ENCODE measurements at regions not wholly inside any gene's neighbourhood (a gene's known extent, or its start where the extent isn't known, plus 50 kb on each side); places are given as distances from the start of the nearest gene placed in this dataset.

- Mint-ChIP-seq H3K4me3 (no peak overlapping the region), H3K27me3 (no peaks in the 10 kb centered on the region), H3K36me3 (ENCODE audit: low read depth) (no peaks in the 10 kb centered on the region), H3K27ac (no peak overlapping the region), H3K9me3 (no peaks in the 10 kb centered on the region), H3K4me1 (peaks cover 2% of the 10 kb centered on the region)
- ATAC-seq (ENCODE audit: low read depth), result no peak
- intact Hi-C loops (cut with micrococcal nuclease), result loop anchor here (1.0 to 10.0 kb wide), 7 partner anchors 112 to 456 kb away; no protein-coding TSS in a partner anchor
- no peak for TF ChIP-seq CTCF (IDR thresholded peaks at IDR 0.05)
- DNase-seq, result no peak
- POLR2A ChIA-PET, result no interaction called here
- CTCF ChIA-PET, result interaction anchor here (1.3 to 3.0 kb wide), 5 partner anchors 11 to 456 kb away, joined by 3 to 14 read pairs (median 8); no protein-coding TSS in a partner anchor
Measured at GRCh38 chr17:12546983-12547382, 118.7 kb upstream of the MYOCD start.

GRCh38 chr17:12547831-12548230 lies 117.9 kb upstream of the MYOCD start:
- H3K9me3 Mint-ChIP-seq, result no peaks in the 10 kb centered on the region
- H3K27me3 Mint-ChIP-seq, result no peaks in the 10 kb centered on the region
- no peaks in the 10 kb centered on the region for H3K36me3 Mint-ChIP-seq (ENCODE audit: low read depth)
- H3K4me3 Mint-ChIP-seq, result no peak overlapping the region
- intact Hi-C loops (cut with micrococcal nuclease), result loop anchor here (2.0 to 10.0 kb wide), 5 partner anchors 113 to 291 kb away; no protein-coding TSS in a partner anchor
- peaks cover 2% of the 10 kb centered on the region for H3K4me1 Mint-ChIP-seq
- DNase-seq (no peak), ATAC-seq (ENCODE audit: low read depth) (no peak)
- POLR2A ChIA-PET, result no interaction called here
- TF ChIP-seq CTCF (IDR thresholded peaks at IDR 0.05), result no peak
- H3K27ac Mint-ChIP-seq, result no peak overlapping the region
- CTCF ChIA-PET, result interaction anchor here (1.3 to 3.0 kb wide), 2 partner anchors 131 to 206 kb away, joined by 3 to 13 read pairs; no protein-coding TSS in a partner anchor

- H3K27me3 Mint-ChIP-seq, result no peaks in the 10 kb centered on the region
- DNase-seq (no peak), ATAC-seq (ENCODE audit: low read depth) (no peak)
- no peak overlapping the region for H3K27ac Mint-ChIP-seq
- H3K4me3 Mint-ChIP-seq, result no peak overlapping the region
- ChIA-PET CTCF (interaction anchor here (1.2 kb wide), 1 partner anchor 454 kb away, joined by 3 read pairs; no protein-coding TSS in a partner anchor), POLR2A (no interaction called here)
- peaks cover 2% of the 10 kb centered on the region for H3K4me1 Mint-ChIP-seq
- intact Hi-C loops (cut with micrococcal nuclease), result loop anchor here (5.0 to 10.0 kb wide), 2 partner anchors 114 to 194 kb away; no protein-coding TSS in a partner anchor
- H3K36me3 Mint-ChIP-seq (ENCODE audit: low read depth), result no peaks in the 10 kb centered on the region
- TF ChIP-seq CTCF (IDR thresholded peaks at IDR 0.05), result no peak
- H3K9me3 Mint-ChIP-seq, result no peaks in the 10 kb centered on the region
Measured at GRCh38 chr17:12548558-12548957, 117.1 kb upstream of the MYOCD start.

- DNase-seq (no peak), ATAC-seq (ENCODE audit: low read depth) (no peak)
- peaks cover 2% of the 10 kb centered on the region for H3K4me1 Mint-ChIP-seq
- H3K27ac Mint-ChIP-seq, result no peak overlapping the region
- no peak for TF ChIP-seq CTCF (IDR thresholded peaks at IDR 0.05)
- intact Hi-C loops (cut with micrococcal nuclease), result loop anchor here (5.0 to 10.0 kb wide), 2 partner anchors 115 to 193 kb away; no protein-coding TSS in a partner anchor
- no peaks in the 10 kb centered on the region for H3K27me3 Mint-ChIP-seq
- no peaks in the 10 kb centered on the region for H3K9me3 Mint-ChIP-seq
- CTCF ChIA-PET, result interaction anchor here (1.2 kb wide), 1 partner anchor 453 kb away, joined by 3 read pairs; no protein-coding TSS in a partner anchor
- POLR2A ChIA-PET, result interaction anchor here (0.5 kb wide), 1 partner anchor 145 kb away, joined by 5 read pairs; no protein-coding TSS in a partner anchor
- H3K36me3 Mint-ChIP-seq (ENCODE audit: low read depth), result no peaks in the 10 kb centered on the region
- H3K4me3 Mint-ChIP-seq, result no peak overlapping the region
Measured at GRCh38 chr17:12549499-12550041, 116.1 kb upstream of the MYOCD start.

GRCh38 chr17:12553625-12554024 lies 112.1 kb upstream of the MYOCD start:
- intact Hi-C loops (cut with micrococcal nuclease), result no loop called here
- Mint-ChIP-seq H3K36me3 (ENCODE audit: low read depth) (no peaks in the 10 kb centered on the region), H3K4me3 (no peak overlapping the region), H3K9me3 (no peaks in the 10 kb centered on the region), H3K27ac (no peak overlapping the region), H3K4me1 (no peaks in the 10 kb centered on the region), H3K27me3 (no peaks in the 10 kb centered on the region)
- POLR2A ChIA-PET, result no interaction called here
- no peak for TF ChIP-seq CTCF (IDR thresholded peaks at IDR 0.05)
- no peak for DNase-seq
- CTCF ChIA-PET, result no interaction called here
- no peak for ATAC-seq (ENCODE audit: low read depth)
